Astrocyte (in vitro differentiated cells and primary cell): ENCODE measurements at regions not wholly inside any gene's neighbourhood (a gene's known extent, or its start where the extent isn't known, plus 50 kb on each side); places are given as distances from the start of the nearest gene placed in this dataset.

ENCODE experiments used
- EZH2 ChIP-seq: IDR thresholded peaks from 2 replicates; pipeline ENCODE4 v1.6.1; 2012; ENCODE audit warnings: mild to moderate bottlenecking, low read length, inconsistent platforms; ENCODE audit not compliant: insufficient read depth
- TF ChIP-seq, protein P1 (sequence below): IDR thresholded peaks from 2 replicates; pipeline ENCODE4 v1.5.1; 2011; ENCODE audit warnings: low read depth, mild to moderate bottlenecking, inconsistent platforms, low read length, moderate library complexity; ENCODE audit not compliant: insufficient read depth

DNA sequence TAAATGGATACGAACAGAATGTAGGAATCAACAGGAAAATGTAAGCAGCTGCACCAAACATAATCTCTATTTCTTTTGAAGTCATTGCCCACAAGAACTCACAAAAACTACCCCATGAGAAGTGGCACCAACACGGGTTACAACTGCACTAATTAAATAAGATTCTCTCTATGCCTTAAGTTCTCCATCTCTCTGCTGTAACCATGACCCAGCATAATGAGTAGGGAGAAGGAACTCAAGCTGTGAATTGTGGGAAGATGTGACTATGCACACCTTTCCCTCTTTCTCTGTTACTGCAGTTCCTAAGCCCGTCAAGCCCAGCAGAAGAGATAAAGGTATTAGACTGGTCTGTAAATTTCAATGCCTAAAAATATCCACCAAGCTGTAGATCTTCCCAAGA is 614.0 kb downstream of the USP25 start:
- TF ChIP-seq, protein P1, sequence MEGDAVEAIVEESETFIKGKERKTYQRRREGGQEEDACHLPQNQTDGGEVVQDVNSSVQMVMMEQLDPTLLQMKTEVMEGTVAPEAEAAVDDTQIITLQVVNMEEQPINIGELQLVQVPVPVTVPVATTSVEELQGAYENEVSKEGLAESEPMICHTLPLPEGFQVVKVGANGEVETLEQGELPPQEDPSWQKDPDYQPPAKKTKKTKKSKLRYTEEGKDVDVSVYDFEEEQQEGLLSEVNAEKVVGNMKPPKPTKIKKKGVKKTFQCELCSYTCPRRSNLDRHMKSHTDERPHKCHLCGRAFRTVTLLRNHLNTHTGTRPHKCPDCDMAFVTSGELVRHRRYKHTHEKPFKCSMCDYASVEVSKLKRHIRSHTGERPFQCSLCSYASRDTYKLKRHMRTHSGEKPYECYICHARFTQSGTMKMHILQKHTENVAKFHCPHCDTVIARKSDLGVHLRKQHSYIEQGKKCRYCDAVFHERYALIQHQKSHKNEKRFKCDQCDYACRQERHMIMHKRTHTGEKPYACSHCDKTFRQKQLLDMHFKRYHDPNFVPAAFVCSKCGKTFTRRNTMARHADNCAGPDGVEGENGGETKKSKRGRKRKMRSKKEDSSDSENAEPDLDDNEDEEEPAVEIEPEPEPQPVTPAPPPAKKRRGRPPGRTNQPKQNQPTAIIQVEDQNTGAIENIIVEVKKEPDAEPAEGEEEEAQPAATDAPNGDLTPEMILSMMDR: no peak
- no peak for TF ChIP-seq EZH2
